ENCODE measurements at regions not wholly inside any gene's neighbourhood (a gene's known extent, or its start where the extent isn't known, plus 50 kb on each side); places are given as distances from the start of the nearest gene placed in this dataset.
"Not testable (repeated sequence)": the region's sequence is repeated elsewhere in the genome, so short reads cannot be mapped to it uniquely, and the experiment has no call there.

GRCh38 chrY:18992684-18993083 lies 219.1 kb upstream of the HSFY2 start:
- not testable (repeated sequence) for H3K36me3 Mint-ChIP-seq; ATAC-seq (replicated peaks in 1 of 4)

GRCh38 chrY:18989356-18989755 lies 215.8 kb upstream of the HSFY2 start:
- Mint-ChIP-seq H3K36me3 (no peaks in the 10 kb centered on the region), H3K4me3 (no peak overlapping the region), H3K9me3 (no peaks in the 10 kb centered on the region), H3K27ac (no peak overlapping the region), H3K27me3 (no peaks in the 10 kb centered on the region), H3K4me1 (no peaks in the 10 kb centered on the region)
- ATAC-seq (replicated peaks in 1 of 4) (no peak), DNase-seq (no peak)
- Histone ChIP-seq H3K9me3 (no peaks in the 10 kb centered on the region), H3K36me3 (ENCODE audit: control insufficient read depth in 2 of 2, extremely low read depth in 1 of 2, insufficient read depth in 1 of 2, low read length in 1 of 2) (no peaks in the 10 kb centered on the region), H3K27ac (ENCODE audit: low read length) (no peak overlapping the region), H3K27me3 (replicated peaks in 1 of 2; ENCODE audit: control insufficient read depth in 2 of 2, extremely low read depth in 1 of 2, insufficient read depth in 2 of 2, low read length in 1 of 2) (no peaks in the 10 kb centered on the region), H3K4me1 (ENCODE audit: control insufficient read depth in 1 of 2, extremely low read depth in 1 of 2, insufficient read depth in 2 of 2, low read length in 2 of 2) (no peaks in the 10 kb centered on the region), H3K4me3 (ENCODE audit: control insufficient read depth in 1 of 2, extremely low read depth in 1 of 2, low read length in 1 of 2) (no peak overlapping the region)
- ChIA-PET POLR2A (no interaction called here), CTCF (no interaction called here)
- WGBS (ENCODE audit: insufficient coverage): no CpG with 5 or more reads among the region's 2 CpGs

More at GRCh38 chrY:18992684-18993083, 219.1 kb upstream of the HSFY2 start:
- H3K27me3 ChIP-seq (replicated peaks in 1 of 2; ENCODE audit: control insufficient read depth in 2 of 2, extremely low read depth in 1 of 2, insufficient read depth in 2 of 2, low read length in 1 of 2); H3K9me3 Mint-ChIP-seq; H3K27me3 Mint-ChIP-seq; H3K36me3 ChIP-seq (ENCODE audit: control insufficient read depth in 2 of 2, extremely low read depth in 1 of 2, insufficient read depth in 1 of 2, low read length in 1 of 2); H3K4me1 Mint-ChIP-seq; H3K4me3 Mint-ChIP-seq; H3K9me3 ChIP-seq; H3K27ac Mint-ChIP-seq; H3K4me1 ChIP-seq (ENCODE audit: control insufficient read depth in 1 of 2, extremely low read depth in 1 of 2, insufficient read depth in 2 of 2, low read length in 2 of 2); DNase-seq; H3K27ac ChIP-seq (ENCODE audit: low read length); CTCF ChIA-PET; H3K4me3 ChIP-seq (ENCODE audit: control insufficient read depth in 1 of 2, extremely low read depth in 1 of 2, low read length in 1 of 2); POLR2A ChIA-PET: not testable (repeated sequence)
- 85% methylated on average over 27 of the region's 52 CpGs for WGBS (ENCODE audit: insufficient coverage)

GRCh38 chrY:18966001-18966400 lies 192.5 kb upstream of the HSFY2 start:
- CTCF ChIA-PET: no interaction called here
- peaks cover 0 to 5% (median 0%) of the 10 kb centered on the region in 3 donors for H3K9me3 Mint-ChIP-seq

GRCh38 chrY:18958846-18959245 lies 185.3 kb upstream of the HSFY2 start:
- Mint-ChIP-seq H3K27me3 (no peaks in the 10 kb centered on the region), H3K9me3 (peaks cover 0 to 14% (median 0%) of the 10 kb centered on the region in 3 donors), H3K36me3 (peaks cover 7% of the 10 kb centered on the region), H3K4me1 (no peaks in the 10 kb centered on the region), H3K4me3 (no peak overlapping the region), H3K27ac (no peak overlapping the region)
- CTCF ChIA-PET: no interaction called here
- no peak overlapping the region for H3K4me3 ChIP-seq (ENCODE audit: control insufficient read depth in 1 of 2, extremely low read depth in 1 of 2, low read length in 1 of 2)
- H3K4me1 ChIP-seq (ENCODE audit: control insufficient read depth in 1 of 2, extremely low read depth in 1 of 2, insufficient read depth in 2 of 2, low read length in 2 of 2): no peaks in the 10 kb centered on the region
- no peak for ATAC-seq (replicated peaks in 1 of 4)
- H3K36me3 ChIP-seq (ENCODE audit: control insufficient read depth in 2 of 2, extremely low read depth in 1 of 2, insufficient read depth in 1 of 2, low read length in 1 of 2): no peaks in the 10 kb centered on the region
- no peak overlapping the region for H3K27ac ChIP-seq (ENCODE audit: low read length)
- POLR2A ChIA-PET: no interaction called here
- no peaks in the 10 kb centered on the region for H3K27me3 ChIP-seq (replicated peaks in 1 of 2; ENCODE audit: control insufficient read depth in 2 of 2, extremely low read depth in 1 of 2, insufficient read depth in 2 of 2, low read length in 1 of 2)
- no peaks in the 10 kb centered on the region for H3K9me3 ChIP-seq
- 100% methylated on average over 1 of the region's 4 CpGs for WGBS (ENCODE audit: insufficient coverage)
- DNase-seq: no peak

More at GRCh38 chrY:18966001-18966400, 192.5 kb upstream of the HSFY2 start:
- Histone ChIP-seq H3K4me3 (ENCODE audit: control insufficient read depth in 1 of 2, extremely low read depth in 1 of 2, low read length in 1 of 2) (no peak overlapping the region), H3K9me3 (no peaks in the 10 kb centered on the region), H3K36me3 (ENCODE audit: control insufficient read depth in 2 of 2, extremely low read depth in 1 of 2, insufficient read depth in 1 of 2, low read length in 1 of 2) (no peaks in the 10 kb centered on the region), H3K27ac (ENCODE audit: low read length) (no peak overlapping the region), H3K4me1 (ENCODE audit: control insufficient read depth in 1 of 2, extremely low read depth in 1 of 2, insufficient read depth in 2 of 2, low read length in 2 of 2) (no peaks in the 10 kb centered on the region), H3K27me3 (replicated peaks in 1 of 2; ENCODE audit: control insufficient read depth in 2 of 2, extremely low read depth in 1 of 2, insufficient read depth in 2 of 2, low read length in 1 of 2) (no peaks in the 10 kb centered on the region)
- Mint-ChIP-seq H3K27ac (no peak overlapping the region), H3K36me3 (no peaks in the 10 kb centered on the region), H3K4me3 (no peak overlapping the region), H3K4me1 (no peaks in the 10 kb centered on the region), H3K27me3 (no peaks in the 10 kb centered on the region)
- WGBS (ENCODE audit: insufficient coverage): no CpG with 5 or more reads among the region's 1 CpG
- no peak for DNase-seq
- POLR2A ChIA-PET: no interaction called here
- ATAC-seq (replicated peaks in 1 of 4): no peak

- Histone ChIP-seq H3K36me3 (ENCODE audit: control insufficient read depth in 2 of 2, extremely low read depth in 1 of 2, insufficient read depth in 1 of 2, low read length in 1 of 2) (no peaks in the 10 kb centered on the region), H3K27ac (ENCODE audit: low read length) (no peak overlapping the region), H3K9me3 (no peaks in the 10 kb centered on the region), H3K4me3 (ENCODE audit: control insufficient read depth in 1 of 2, extremely low read depth in 1 of 2, low read length in 1 of 2) (no peak overlapping the region), H3K4me1 (ENCODE audit: control insufficient read depth in 1 of 2, extremely low read depth in 1 of 2, insufficient read depth in 2 of 2, low read length in 2 of 2) (no peaks in the 10 kb centered on the region), H3K27me3 (replicated peaks in 1 of 2; ENCODE audit: control insufficient read depth in 2 of 2, extremely low read depth in 1 of 2, insufficient read depth in 2 of 2, low read length in 1 of 2) (no peaks in the 10 kb centered on the region)
- ATAC-seq (replicated peaks in 1 of 4) (no peak), DNase-seq (no peak)
- WGBS (ENCODE audit: insufficient coverage): 86% methylated on average over 1 of the region's 7 CpGs
- Mint-ChIP-seq H3K36me3 (peaks cover 12% of the 10 kb centered on the region), H3K27ac (no peak overlapping the region), H3K27me3 (no peaks in the 10 kb centered on the region), H3K9me3 (peaks cover 0 to 24% (median 0%) of the 10 kb centered on the region in 3 donors), H3K4me3 (no peak overlapping the region), H3K4me1 (no peaks in the 10 kb centered on the region)
- ChIA-PET CTCF (no interaction called here), POLR2A (no interaction called here)
Measured at GRCh38 chrY:18951657-18952435, 178.3 kb upstream of the HSFY2 start.

GRCh38 chrY:18951019-18951418 lies 177.5 kb upstream of the HSFY2 start:
- ChIA-PET CTCF (no interaction called here), POLR2A (no interaction called here)
- Mint-ChIP-seq H3K27me3 (no peaks in the 10 kb centered on the region), H3K4me3 (no peak overlapping the region), H3K9me3 (peaks cover 0 to 29% (median 0%) of the 10 kb centered on the region in 3 donors), H3K27ac (no peak overlapping the region), H3K4me1 (no peaks in the 10 kb centered on the region), H3K36me3 (peaks cover 16% of the 10 kb centered on the region)
- Histone ChIP-seq H3K4me1 (ENCODE audit: control insufficient read depth in 1 of 2, extremely low read depth in 1 of 2, insufficient read depth in 2 of 2, low read length in 2 of 2) (no peaks in the 10 kb centered on the region), H3K27ac (ENCODE audit: low read length) (no peak overlapping the region), H3K4me3 (ENCODE audit: control insufficient read depth in 1 of 2, extremely low read depth in 1 of 2, low read length in 1 of 2) (no peak overlapping the region), H3K27me3 (replicated peaks in 1 of 2; ENCODE audit: control insufficient read depth in 2 of 2, extremely low read depth in 1 of 2, insufficient read depth in 2 of 2, low read length in 1 of 2) (no peaks in the 10 kb centered on the region), H3K9me3 (no peaks in the 10 kb centered on the region), H3K36me3 (ENCODE audit: control insufficient read depth in 2 of 2, extremely low read depth in 1 of 2, insufficient read depth in 1 of 2, low read length in 1 of 2) (no peaks in the 10 kb centered on the region)
- WGBS (ENCODE audit: insufficient coverage): no CpG with 5 or more reads among the region's 5 CpGs
- DNase-seq: no peak
- ATAC-seq (replicated peaks in 1 of 4): no peak

GRCh38 chrY:18936831-18937230 lies 163.3 kb upstream of the HSFY2 start:
- Mint-ChIP-seq H3K4me3 (no peak overlapping the region), H3K36me3 (no peaks in the 10 kb centered on the region), H3K9me3 (no peaks in the 10 kb centered on the region), H3K4me1 (peaks cover 0 to 1% (median 0%) of the 10 kb centered on the region in 3 donors), H3K27ac (no peak overlapping the region), H3K27me3 (no peaks in the 10 kb centered on the region)
- no peak overlapping the region for H3K4me3 ChIP-seq (ENCODE audit: control insufficient read depth in 1 of 2, extremely low read depth in 1 of 2, low read length in 1 of 2)
- ATAC-seq (replicated peaks in 1 of 4): no peak
- no peak for DNase-seq
- no peaks in the 10 kb centered on the region for H3K27me3 ChIP-seq (replicated peaks in 1 of 2; ENCODE audit: control insufficient read depth in 2 of 2, extremely low read depth in 1 of 2, insufficient read depth in 2 of 2, low read length in 1 of 2)
- no peaks in the 10 kb centered on the region for H3K4me1 ChIP-seq (ENCODE audit: control insufficient read depth in 1 of 2, extremely low read depth in 1 of 2, insufficient read depth in 2 of 2, low read length in 2 of 2)
- ChIA-PET POLR2A (no interaction called here), CTCF (no interaction called here)
- no peaks in the 10 kb centered on the region for H3K36me3 ChIP-seq (ENCODE audit: control insufficient read depth in 2 of 2, extremely low read depth in 1 of 2, insufficient read depth in 1 of 2, low read length in 1 of 2)
- no peak overlapping the region for H3K27ac ChIP-seq (ENCODE audit: low read length)
- H3K9me3 ChIP-seq: no peaks in the 10 kb centered on the region

Data from T-cell (primary cell).